ENCODE measurements at regions not wholly inside any gene's neighbourhood (a gene's known extent, or its start where the extent isn't known, plus 50 kb on each side); places are given as distances from the start of the nearest gene placed in this dataset.
"Not testable (repeated sequence)": the region's sequence is repeated elsewhere in the genome, so short reads cannot be mapped to it uniquely, and the experiment has no call there.

DNA sequence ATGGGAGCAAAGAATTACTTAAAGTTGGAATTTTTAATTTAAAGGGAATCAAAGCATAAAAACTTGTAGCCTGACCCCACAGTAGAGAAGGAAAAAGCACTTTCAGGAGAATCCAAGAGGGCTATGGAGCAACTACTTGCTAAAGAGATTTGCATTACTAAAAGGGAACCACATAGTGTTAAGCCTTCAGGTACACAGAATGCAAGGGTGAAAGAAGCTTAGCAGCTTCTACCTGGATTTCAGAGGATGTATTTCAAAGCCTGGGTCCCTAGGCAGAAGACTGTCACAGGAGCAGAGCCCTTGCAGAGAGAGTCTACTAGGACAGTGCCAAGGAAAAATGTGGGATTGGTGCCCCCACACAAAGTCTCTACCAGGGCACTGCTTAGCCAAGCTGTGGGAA lies 575.0 kb downstream of the GBE1 start:
- no peak for DNase-seq (ENCODE audit: low read depth in 2 of 2)

DNA sequence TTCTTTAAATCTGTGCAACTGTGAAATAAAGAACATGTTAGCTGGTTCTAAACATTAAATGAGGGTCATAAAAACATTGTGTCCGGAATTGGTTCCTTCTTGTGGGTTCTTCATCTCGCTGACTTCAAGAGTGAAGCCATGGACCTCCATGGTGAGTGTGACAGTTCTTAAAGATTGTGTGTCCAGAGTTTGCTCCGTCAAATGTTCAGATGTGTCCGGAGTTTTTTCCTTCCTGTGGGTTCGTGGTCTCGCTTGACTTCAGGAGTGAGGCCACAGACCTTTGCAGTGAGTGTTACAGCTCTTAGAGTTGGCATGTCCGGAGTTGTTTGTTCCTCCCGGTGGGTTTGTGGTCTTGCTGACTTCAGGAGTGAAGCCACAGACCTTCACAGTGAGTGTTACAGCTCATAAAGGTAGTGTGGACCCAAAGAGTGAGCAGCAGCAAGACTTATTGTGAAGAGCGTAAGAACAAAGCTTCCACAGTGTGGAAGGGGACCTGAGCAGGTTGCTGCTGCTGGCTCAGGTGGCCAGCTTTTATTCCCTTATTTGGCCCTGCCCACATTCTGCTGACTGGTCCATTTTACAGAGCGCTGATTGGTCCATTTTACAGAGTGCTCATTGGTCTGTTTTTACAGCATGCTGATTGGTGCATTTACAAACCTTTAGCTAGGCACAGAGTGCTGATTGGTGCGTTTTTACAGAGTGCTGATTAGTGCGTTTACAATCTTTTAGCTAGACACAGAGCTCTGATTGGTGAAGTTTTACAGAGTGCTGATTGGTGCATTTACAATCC lies 579.2 kb downstream of the GBE1 start:
- DNase-seq (ENCODE audit: low read depth in 2 of 2) = not testable (repeated sequence)

DNA sequence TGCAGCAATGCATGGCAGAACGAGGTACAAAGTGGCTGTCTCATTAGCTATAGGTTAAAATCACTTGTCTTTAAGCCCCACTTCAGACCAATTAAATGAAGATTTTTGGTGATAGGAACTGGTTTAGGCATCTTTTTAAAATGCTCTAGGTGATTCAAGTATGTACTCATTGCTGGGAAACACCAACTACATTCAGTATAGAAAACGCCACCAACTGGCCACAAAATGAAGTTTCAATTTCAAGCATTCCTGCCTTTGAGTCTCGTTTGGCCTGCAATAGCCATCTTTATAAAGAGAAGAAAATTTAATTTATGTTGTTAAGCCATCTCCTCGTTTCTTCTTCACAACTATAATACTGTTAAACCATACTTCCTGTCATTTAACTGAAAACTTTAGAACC lies 587.9 kb downstream of the GBE1 start:
- DNase-seq (ENCODE audit: low read depth in 2 of 2) = no peak

DNA sequence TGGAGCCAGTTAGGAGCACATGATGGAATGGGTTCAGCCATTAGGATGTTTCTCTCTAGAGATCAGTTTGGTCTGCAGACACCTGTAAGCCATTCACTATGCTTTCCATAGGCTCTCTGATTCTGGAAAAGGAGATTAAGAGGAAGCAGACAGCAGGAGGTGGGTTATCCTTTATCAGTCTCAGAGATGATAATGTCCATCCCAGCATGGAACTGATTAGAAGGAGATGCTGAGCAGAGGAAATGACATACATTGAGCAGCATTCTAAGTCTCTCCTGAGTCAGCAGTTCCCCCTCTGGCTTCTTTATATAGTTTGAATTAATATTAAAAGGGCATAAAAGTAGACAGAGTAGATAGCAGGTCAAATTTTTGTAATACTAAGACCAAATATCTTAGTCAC lies 591.1 kb downstream of the GBE1 start:
- DNase-seq (ENCODE audit: low read depth in 2 of 2) = no peak

DNA sequence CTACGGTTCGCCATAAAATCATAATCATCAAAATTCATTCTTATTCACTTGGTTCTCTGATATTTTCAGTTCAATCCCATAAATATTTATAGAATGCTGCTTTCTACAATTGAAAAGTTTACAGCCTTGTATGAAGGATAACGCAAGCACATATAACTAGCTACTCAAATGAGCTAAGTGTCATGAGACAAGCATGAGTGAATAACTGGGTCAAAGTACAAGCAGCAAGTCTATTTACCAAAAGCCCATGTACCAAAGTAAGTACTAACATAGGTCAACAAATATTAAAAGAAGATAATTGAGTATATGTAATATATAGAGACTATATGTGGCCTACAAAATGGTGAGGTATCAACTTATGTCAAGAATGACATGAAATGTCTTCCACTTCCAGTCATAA lies 596.6 kb downstream of the GBE1 start:
- DNase-seq (ENCODE audit: low read depth in 2 of 2) = no peak

DNA sequence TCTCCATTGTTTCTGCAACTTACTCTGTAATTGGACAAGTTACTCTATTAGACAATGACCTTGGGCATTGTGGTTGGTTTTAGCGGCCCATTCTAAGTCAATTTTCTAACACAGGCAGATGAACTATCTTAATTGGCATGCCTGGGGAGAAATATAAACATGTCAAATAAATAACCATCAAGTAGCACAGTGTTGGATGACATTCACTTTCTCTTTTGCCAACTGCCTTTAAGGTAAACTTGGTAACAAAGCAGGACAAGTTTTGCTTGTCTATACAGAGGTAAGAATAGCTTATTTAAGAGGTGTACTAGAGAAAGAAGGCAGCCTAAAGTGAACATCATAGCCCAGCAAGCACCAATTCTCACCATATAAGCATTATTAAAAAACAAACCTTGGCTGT lies 599.6 kb downstream of the GBE1 start:
- DNase-seq (ENCODE audit: low read depth in 2 of 2) = no peak

DNA sequence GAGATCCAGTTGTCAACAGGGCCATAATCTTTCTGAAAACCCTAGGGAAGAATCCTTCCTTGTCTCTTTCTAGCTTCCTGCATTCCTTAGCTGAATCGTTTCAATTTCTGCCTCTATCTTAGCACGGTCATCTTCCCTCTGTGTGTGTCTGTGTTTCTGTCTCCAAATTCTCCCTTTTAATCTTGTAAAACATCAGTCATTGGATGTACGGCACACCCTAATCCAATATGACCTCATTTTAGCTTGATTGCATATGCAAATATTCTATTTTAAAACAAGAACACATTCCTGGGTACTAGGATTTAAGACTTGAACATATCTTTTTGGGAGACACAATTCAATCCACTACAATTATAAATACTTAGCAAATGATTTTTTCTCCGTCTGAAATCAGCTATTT lies 600.3 kb downstream of the GBE1 start:
- DNase-seq (ENCODE audit: low read depth in 2 of 2) = no peak

DNA sequence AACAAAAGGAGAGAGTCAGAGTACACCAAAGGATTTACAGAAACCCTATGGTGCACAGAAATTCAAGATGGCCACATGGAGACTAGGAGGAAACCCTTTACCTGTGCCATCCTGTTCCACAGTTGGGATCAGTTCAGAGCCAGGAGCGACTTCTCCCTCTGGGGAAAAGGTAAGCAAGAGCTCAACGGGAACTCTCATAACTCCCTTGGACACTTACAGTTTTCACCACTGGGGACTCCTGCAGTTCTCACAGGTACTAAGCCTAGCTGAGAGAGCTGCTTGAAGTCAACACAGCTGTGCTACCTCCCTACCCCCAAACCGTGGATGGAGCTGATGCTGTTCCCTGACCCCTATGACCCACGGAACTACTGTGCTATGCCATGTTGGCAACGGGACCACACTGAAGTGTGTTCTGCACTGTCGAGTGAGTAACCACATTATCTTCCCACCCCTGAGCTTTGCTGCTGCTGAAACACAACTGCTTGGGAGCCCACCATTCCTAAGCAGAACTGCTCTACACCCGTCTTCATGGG lies 606.8 kb downstream of the GBE1 start:
- no peak for DNase-seq (ENCODE audit: low read depth in 2 of 2)

DNA sequence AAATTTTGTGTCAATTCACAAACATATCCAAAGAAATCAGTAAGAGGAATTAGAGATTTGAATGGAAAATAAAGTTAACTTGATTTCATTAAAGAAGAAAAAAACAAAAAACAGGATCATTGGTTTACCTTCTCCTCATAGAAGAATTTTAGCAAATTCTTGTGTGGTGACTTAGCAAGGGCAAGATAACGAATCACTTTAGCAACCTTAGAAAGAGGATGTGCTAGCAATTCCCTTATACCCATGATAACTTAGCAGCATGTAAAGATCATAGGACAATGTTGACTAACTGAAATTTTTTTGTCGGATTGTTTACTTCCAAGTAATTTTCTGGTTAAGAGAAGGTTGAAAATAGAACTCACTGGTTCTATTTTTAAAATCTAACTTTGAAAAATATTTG lies 609.3 kb downstream of the GBE1 start:
- DNase-seq (ENCODE audit: low read depth in 2 of 2) = no peak

DNA sequence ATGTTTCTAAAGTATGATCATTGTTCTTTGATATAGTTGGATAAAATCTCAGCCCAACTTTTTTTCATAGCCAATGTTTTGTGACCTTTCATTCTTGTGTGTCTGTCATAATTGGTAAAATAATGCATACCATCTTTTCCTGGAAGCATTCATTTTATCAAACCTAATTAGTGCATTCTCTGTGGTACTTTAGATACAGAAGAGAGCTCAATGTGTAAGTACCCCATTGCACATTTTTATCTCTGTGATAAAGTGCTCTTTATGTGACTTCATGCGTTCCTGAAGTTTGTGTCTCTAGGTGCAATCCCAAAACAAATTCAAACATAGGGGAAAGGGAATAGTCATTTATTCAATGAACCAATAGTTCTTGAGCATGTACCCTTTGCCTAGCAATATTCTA lies 628.5 kb downstream of the GBE1 start:
- no peak for DNase-seq (ENCODE audit: low read depth in 2 of 2)

DNA sequence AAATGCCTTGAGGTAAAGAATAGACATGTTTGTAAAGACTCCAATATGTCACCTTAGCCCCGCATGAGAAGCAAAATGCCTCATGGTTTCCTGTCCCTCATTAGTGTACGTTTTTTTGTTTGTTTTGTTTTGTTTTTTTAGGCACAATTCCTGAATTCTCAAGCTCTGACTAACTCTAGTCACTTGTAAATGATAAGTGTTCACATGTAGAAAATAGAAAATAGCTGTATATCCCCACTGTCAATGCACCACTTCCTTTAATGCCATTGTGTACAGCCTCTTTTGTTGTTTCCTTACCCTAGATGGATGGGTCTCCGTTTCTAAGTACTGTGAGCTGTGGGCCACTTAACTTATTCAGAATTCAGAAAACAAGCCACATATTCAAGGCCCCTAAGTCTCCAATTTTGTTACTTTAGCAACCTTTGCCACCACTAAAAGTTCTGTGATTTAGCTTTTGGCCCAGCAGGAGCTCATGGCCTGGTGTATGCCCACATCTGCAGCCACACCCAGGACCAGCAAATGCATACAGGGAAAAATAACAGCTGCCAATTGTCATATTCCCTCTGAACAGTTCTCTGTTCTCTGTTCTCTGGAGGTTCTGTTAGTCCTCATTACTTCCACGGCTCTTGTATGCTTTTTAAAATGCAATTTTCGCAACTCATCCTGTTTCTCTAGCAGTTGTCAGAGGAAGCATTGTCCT lies 655.5 kb downstream of the GBE1 start:
- no peak for DNase-seq (ENCODE audit: low read depth in 2 of 2)

DNA sequence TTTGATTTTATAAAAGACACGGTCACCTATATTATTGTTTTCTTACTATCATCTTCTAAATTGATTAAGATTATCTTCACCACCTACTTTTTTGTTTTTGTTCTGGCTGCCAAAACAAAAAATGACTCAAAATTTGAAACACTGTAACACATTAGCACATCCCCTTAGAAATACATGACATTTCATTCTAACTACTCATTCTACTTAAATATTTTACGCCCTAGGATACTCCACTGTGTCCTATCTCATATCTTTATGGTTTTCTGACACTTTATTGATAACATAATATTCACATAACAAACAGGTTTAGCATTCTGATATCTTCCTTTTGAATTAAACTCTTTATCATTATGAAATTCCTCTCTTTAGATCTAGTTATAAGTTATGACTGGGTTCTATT lies 656.2 kb downstream of the GBE1 start:
- no peak for DNase-seq (ENCODE audit: low read depth in 2 of 2)

DNA sequence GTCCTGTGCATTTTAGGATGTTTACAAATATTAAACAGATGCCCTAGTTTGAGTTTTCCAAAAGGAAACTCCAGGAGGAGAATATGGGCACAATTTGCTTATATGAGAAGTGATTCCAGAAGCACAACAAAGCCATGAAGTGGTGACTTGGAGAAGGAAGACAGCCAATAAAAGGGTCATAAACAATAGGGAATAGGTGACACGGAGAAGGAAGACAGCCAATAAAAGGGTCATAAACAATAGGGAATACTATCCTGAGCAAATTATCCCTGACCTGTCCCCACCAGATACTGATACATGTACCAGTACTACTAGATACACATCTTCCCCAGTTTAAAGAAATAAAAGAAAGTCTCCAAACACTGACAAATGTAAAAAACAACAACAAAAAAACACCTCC lies 663.6 kb downstream of the GBE1 start:
- no peak for DNase-seq (ENCODE audit: low read depth in 2 of 2)

DNA sequence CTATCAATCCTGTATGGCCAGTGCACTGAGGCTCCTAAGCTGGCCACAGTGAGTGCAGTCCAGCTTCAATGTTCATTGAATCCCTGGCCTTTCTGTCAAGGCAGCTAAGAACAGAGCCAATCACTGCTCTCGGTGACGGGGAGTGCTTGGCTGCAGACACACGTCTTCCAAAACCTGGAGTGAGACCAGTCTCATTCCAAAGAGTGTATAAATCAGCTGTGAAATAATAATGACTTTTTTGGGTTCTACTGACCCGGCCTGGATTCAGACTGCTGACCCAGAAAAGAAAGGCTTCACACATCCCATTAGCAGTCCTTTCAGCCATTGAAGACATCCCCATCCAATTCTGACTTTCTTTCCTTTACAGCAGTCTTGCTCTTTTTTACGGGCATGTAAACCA lies 665.5 kb downstream of the GBE1 start:
- DNase-seq (ENCODE audit: low read depth in 2 of 2) = no peak

DNA sequence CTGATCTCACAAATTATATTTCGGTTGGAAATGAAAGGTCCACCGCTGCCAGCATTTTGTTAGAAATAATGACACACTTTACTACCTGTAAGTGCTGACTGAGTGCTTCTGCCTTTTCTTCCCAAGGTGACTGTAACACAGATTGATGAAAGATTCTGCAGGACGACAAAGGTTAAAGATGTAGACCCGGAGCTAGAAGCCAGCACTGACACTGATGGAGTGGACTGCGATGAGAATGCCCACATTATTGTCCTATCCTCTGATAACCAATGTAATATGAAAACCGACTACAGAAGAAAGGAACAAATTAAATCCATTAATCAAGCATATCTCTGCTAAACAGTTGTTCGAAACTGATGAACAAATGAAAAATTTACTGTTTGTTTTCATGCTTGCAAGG lies 666.5 kb downstream of the GBE1 start:
- DNase-seq (ENCODE audit: low read depth in 2 of 2) = no peak

DNA sequence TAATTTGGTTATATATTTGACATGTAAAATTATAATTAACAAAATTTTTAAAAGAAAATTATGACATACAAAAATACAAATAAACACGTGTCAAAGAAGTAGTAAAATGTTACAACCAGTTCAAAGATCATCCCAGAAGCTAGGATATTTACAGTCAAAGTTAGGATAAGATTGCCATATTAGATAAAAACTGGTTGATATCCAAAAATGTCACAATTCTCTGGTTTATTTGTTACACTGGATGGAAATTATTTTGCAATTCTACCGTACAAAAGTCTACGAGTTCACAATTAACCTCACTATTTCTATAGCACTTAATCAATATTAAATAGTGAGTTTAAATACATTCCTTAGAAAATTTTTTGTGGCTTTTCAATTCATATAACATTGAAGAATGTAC lies 673.8 kb downstream of the GBE1 start:
- no peak for DNase-seq (ENCODE audit: low read depth in 2 of 2)

DNA sequence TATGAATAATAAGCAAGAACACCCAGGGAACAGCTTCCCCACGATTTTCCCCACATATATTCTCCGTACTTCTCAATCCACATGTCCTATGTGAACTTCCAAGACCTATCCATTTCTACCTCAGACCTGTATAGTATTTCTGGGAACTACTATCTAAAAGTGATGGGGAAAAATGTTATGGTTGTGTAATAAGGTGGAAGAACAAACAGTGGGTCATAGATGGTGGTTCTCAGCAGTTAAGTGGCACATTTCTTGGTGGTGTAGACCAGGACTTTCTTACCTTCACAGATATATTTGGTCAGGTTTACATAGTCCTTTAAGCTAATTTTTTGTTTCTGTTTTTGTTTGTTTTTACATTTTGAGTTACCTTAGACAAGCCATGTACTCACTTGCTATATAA lies 675.1 kb downstream of the GBE1 start:
- no peak for DNase-seq (ENCODE audit: low read depth in 2 of 2)

DNA sequence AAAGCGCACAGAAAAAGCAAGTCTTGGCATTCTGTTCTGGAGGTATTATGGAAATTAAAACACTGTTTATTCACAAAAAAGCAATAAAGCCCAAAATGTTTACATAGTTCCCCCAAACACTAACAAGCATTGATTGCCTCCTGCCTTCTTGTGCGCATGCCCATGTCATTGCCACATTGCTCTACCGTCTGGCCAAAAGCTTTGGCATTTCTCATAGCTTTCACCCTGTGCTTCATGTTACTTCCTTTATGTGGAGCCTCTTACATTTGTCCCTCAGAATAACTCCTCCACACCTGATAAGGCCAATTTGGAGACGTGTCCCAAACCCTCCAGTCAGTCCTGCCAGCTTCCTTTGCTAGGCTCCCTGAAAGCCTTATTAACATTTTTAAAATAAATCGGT lies 680.8 kb downstream of the GBE1 start:
- DNase-seq (ENCODE audit: low read depth in 2 of 2) = no peak

DNA sequence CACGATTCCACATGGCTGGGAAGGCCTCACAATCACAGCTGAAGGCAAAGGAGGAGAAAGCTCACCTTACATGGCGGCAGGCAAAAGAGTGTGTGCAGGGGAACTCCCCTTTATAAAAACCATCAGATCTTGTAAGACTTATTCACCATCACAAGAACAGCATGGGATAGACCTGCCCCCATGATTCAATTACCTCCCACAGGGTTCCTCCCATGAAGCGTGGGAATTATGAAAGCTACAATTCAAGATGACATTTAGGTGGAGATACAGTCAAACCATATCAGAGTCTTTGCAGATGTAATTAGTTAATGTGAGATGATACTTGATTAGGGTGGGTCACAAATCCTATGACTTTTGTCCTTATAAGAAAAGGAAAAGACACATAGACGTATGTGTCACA lies 688.9 kb downstream of the GBE1 start:
- no peak for DNase-seq (ENCODE audit: low read depth in 2 of 2)

DNA sequence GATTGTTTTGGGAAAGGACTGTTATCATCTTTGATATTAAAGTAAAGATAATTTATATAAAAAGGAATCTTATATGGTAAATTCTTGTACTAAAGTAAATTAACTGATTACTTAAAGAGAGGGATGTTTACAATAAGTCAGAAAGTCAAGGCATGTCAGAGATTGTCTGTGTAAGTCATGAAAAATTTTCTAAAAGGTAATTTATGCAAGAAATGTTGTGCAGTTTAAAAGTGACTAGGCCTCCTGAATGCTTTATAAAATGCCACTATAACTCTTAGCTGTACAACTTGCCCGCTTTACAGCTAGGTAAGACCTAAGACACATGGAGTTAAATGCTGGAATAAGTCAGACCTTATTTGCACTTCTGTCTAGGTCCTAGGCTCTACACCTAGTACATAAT lies 692.9 kb downstream of the GBE1 start:
- DNase-seq (ENCODE audit: low read depth in 2 of 2) = no peak

DNA sequence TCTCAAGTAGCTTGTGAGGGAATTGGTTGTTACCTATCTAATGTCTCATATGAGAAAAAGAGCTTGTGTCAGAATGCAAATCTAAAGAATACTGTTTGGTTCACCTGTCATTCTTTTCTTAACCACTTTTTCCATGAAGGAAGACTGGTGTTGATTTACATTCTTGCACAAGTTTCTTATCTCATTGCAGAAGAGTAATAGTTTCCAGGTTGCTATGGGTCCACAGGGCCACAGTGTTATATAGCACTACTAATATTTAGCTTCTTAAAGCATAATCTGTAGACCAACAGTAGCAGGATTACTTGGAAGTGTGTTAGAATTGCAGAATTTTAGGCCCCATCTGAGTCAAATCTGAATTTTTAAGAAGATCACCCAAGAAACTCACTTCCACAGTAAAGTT lies 697.5 kb downstream of the GBE1 start:
- DNase-seq (ENCODE audit: low read depth in 2 of 2) = no peak

DNA sequence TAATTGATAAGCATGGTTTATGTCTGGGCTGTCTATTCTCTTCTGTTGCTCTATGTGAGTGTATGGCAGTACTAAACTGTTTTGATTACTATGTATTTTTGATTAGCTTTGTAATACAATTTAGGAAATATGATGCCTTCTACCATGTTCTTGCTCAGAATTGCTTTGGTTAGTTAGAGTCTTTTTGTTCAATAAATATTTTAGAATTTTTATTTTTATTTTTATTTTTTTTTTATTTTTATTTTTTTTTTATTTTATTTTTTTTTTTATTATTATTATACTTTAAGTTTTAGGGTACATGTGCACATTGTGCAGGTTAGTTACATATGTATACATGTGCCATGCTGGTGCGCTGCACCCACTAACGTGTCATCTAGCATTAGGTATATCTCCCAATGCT lies 710.3 kb downstream of the GBE1 start:
- DNase-seq (ENCODE audit: low read depth in 2 of 2) = not testable (repeated sequence)

DNA sequence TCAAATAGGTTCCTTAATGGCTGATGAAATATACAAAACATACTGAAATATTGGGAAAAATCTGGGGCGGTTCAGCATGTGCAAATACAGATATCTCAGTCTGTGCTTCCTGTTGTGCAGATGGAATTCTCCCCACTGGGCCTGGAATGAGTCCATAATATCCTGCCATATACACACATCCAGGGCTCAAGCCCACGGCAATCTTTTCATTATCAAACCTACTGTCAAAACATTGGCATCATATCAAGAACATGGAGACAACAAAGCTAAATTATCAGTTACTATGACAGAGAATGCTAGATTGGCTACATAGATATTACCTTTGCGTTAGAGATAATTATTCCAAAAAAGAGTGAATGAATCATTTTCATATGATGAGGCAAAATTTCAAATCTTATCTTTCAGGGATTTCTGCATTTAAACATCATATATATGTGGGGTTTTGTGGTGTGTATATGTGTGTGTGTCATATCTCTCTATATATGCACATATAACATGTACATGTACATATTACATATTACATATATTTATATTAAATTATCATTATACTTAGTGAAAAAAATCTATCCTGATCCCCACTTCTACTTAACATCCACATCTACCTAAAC lies 713.3 kb downstream of the GBE1 start:
- DNase-seq (ENCODE audit: low read depth in 2 of 2) = no peak
